Stomach (tissue), 4 donors: ENCODE measurements at regions not wholly inside any gene's neighbourhood (a gene's known extent, or its start where the extent isn't known, plus 50 kb on each side); places are given as distances from the start of the nearest gene placed in this dataset.

Source experiments
- CTCF ChIP-seq, 7 experiments: fragments of 450-650 bp in 4 of 7; fragments of 200-600 bp in 3 of 7; sonication (generic) in 3 of 7; IDR thresholded peaks; one replicate each; pipeline ENCODE4 v1.5.1; 2016 to 2019; ENCODE audit warnings: antibody characterized with exemption in 7 of 7, control low read depth in 2 of 7, mild to moderate bottlenecking in 1 of 7
- POLR2A ChIP-seq, 4 donors: fragments of 450-650 bp; IDR thresholded peaks; one replicate each; pipeline ENCODE4 v1.6.1; 2016; ENCODE audit warnings: antibody characterized with exemption in 4 of 4, control low read depth in 2 of 4, mild to moderate bottlenecking in 1 of 4, moderate library complexity in 1 of 4
- POLR2AphosphoS5 ChIP-seq, 3 donors: sonication (generic); formaldehyde crosslinking; IDR thresholded peaks; one replicate each; pipeline ENCODE4 v1.6.1; 2016; ENCODE audit warnings: antibody characterized with exemption in 3 of 3

- TF ChIP-seq CTCF (IDR thresholded peaks at IDR 0.05) (no peak), POLR2AphosphoS5 (IDR thresholded peaks at IDR 0.05) (no peak), POLR2A (IDR thresholded peaks at IDR 0.05) (no peak)
Measured at GRCh38 chr21:35204125-35204524, 155.0 kb upstream of the RUNX1 start.
